OCI-LY3 (cell line): ENCODE measurements at regions not wholly inside any gene's neighbourhood (a gene's known extent, or its start where the extent isn't known, plus 50 kb on each side); places are given as distances from the start of the nearest gene placed in this dataset.

Experiments
- EZH2phosphoT487 ChIP-seq: fragments of 200-600 bp; shearing (Covaris generic); IDR thresholded peaks from 2 replicates; pipeline ENCODE4 v1.6.1; 2018; ENCODE audit warnings: antibody characterized with exemption, mixed run types, low read depth
- TF ChIP-seq, protein P1 (sequence below): fragments of 200-600, 300-600 bp; sonication (generic); IDR thresholded peaks from 2 replicates; pipeline ENCODE4 v1.5.1; 2014; ENCODE audit warnings: antibody characterized with exemption, low read length, low read depth

DNA sequence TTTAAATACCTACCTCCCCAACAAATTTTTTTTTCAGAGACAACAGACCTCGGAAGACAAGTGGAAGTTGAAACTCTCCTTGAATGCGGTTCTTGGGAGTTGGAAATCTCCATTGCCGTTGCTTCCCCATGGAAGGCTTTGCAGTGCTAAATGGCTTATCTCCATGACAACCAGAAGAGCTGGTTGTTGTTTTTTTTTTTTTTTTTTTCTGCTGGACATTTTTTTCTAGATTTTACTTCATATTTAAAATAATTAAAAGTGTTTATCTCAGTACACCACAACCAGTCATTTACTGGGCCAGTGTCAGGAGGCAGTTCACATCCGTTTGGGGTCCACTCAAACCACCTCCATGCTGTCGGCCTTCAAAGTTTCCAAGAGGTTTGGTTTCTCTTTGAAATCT is 348.5 kb upstream of the PRKCQ start:
- TF ChIP-seq, protein P1, sequence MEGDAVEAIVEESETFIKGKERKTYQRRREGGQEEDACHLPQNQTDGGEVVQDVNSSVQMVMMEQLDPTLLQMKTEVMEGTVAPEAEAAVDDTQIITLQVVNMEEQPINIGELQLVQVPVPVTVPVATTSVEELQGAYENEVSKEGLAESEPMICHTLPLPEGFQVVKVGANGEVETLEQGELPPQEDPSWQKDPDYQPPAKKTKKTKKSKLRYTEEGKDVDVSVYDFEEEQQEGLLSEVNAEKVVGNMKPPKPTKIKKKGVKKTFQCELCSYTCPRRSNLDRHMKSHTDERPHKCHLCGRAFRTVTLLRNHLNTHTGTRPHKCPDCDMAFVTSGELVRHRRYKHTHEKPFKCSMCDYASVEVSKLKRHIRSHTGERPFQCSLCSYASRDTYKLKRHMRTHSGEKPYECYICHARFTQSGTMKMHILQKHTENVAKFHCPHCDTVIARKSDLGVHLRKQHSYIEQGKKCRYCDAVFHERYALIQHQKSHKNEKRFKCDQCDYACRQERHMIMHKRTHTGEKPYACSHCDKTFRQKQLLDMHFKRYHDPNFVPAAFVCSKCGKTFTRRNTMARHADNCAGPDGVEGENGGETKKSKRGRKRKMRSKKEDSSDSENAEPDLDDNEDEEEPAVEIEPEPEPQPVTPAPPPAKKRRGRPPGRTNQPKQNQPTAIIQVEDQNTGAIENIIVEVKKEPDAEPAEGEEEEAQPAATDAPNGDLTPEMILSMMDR = no peak
- no peak for TF ChIP-seq EZH2phosphoT487
